Adrenal gland (tissue), 5 donors: ENCODE measurements at regions not wholly inside any gene's neighbourhood (a gene's known extent, or its start where the extent isn't known, plus 50 kb on each side); places are given as distances from the start of the nearest gene placed in this dataset.

Experiments used
- CTCF ChIP-seq, 6 experiments: fragments of 450-650 bp in 4 of 6; fragments of 200-600 bp in 2 of 6; sonication (generic) in 1 of 6; IDR thresholded peaks; 1 replicate in 5 of 6; 2 replicates in 1 of 6; pipeline versions ENCODE4 v1.5.1 to v1.8.0; 2016 to 2021; ENCODE audit warnings: antibody characterized with exemption in 6 of 6, mild to moderate bottlenecking in 2 of 6, moderate library complexity in 1 of 6
- POLR2A ChIP-seq, 2 donors: fragments of 450-650 bp; IDR thresholded peaks; one replicate each; pipeline ENCODE4 v1.6.1; 2017; ENCODE audit warnings: antibody characterized with exemption in 2 of 2, mild to moderate bottlenecking in 2 of 2, moderate library complexity in 1 of 2
- donor health status: DM: no; HTN: no; CAD: no.

DNA sequence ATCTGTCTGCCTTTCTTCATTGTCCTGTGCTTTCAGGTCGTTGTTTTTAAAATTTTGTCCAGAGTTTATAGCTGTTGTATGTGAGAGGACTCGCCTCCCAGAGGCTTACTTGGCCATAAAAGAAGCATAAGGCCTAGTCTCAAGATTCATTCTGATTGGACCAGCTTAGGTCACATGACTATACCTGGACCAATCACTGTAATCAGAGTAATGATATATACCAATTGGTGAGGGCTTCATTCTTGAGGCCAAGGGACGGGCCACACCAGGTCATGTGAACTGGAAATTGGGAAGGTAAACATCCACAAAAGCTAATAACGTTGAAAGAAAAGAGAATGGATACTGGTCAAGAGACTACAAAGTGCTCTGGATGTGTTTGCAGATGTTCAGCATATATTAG is 141.4 kb upstream of the SULF2 start:
- no peak for TF ChIP-seq CTCF (IDR thresholded peaks at IDR 0.05)
- no peak for TF ChIP-seq POLR2A (IDR thresholded peaks at IDR 0.05)
